ENCODE measurements at regions not wholly inside any gene's neighbourhood (a gene's known extent, or its start where the extent isn't known, plus 50 kb on each side); places are given as distances from the start of the nearest gene placed in this dataset.

DNA sequence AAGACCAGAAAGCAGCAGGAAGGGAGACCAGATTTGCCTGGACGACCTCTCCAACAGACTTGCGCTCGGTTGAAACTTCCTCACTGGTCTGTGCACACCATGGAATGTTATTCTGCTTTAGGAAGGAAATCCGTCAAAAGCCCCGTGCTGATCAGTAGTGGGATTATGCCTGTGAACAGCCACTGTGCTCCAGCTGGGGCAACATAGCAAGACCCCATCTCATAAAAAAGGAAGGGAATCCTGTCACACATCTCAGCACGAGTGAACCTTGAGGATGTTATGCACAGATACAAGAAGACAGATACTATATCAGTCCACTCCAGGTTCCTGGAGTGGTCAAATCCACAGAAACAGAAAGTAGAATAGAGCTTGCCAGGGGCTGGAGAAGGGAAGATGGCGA lies 86.9 kb upstream of the FOXC1 start:
- no peak overlapping the region for H3K4ac ChIP-seq (ENCODE audit: low read depth, low read length)
- no peak overlapping the region for H4K91ac ChIP-seq (ENCODE audit: insufficient read depth, low read depth, low read length)
- peaks cover 4% of the 10 kb centered on the region; the same call in 1 of the 2 replicates for H3K9me1 ChIP-seq (ENCODE audit: insufficient read depth, low read length)
- no peak overlapping the region for H2AK9ac ChIP-seq (replicated peaks; ENCODE audit: low read depth, low read length, poor library complexity)
- no peaks in the 10 kb centered on the region for H3K79me1 ChIP-seq (ENCODE audit: low read depth in 1 of 2, low read length in 2 of 2)
- H3K18ac ChIP-seq (ENCODE audit: low read depth, low read length): no peak overlapping the region
- no peak overlapping the region for H2BK120ac ChIP-seq (ENCODE audit: low read depth, low read length)
- H2AFZ ChIP-seq (replicated peaks; ENCODE audit: low read length, poor library complexity): no peak overlapping the region
- dilution Hi-C loops (cut with HindIII; ENCODE audit: low sequenced_read_pairs, unreplicated experiment) (no loop called here), intact Hi-C loops (cut with micrococcal nuclease) (no loop called here), in situ Hi-C loops (cut with MboI; ENCODE audit: low sequenced_read_pairs) (no loop called here)
- BruUV-seq (replicated peaks): no TSS peak
- H4K5ac ChIP-seq (ENCODE audit: low read depth, low read length): no peak overlapping the region
- H3K36me3 ChIP-seq (ENCODE audit: control insufficient read depth, insufficient read depth, low read length): no peaks in the 10 kb centered on the region
- CTCF ChIA-PET: no interaction called here
- H3K14ac ChIP-seq (replicated peaks; ENCODE audit: low read depth, low read length): no peak overlapping the region
- H2BK15ac ChIP-seq (ENCODE audit: low read depth, low read length): no peak overlapping the region
- no peak overlapping the region for H3K23ac ChIP-seq (ENCODE audit: low read depth, low read length)
- no CpG with 5 or more reads among the region's 7 CpGs for WGBS, 2 experiments (ENCODE audit: extremely low coverage in 2 of 2, insufficient read length in 1 of 2)
- no peak overlapping the region for H2BK20ac ChIP-seq (ENCODE audit: low read depth, low read length)
- H3K27ac ChIP-seq (ENCODE audit: insufficient read depth, low read length): no peak overlapping the region
- peaks cover 19% of the 10 kb centered on the region for H3K27me3 ChIP-seq (ENCODE audit: control insufficient read depth, insufficient read depth, low read length)
- H3K4me3 ChIP-seq (ENCODE audit: insufficient read depth, low read depth, low read length): no peak overlapping the region
- H3K9me3 ChIP-seq (ENCODE audit: control insufficient read depth, insufficient read depth, low read length): no peaks in the 10 kb centered on the region
- no peak overlapping the region for H2BK5ac ChIP-seq (ENCODE audit: low read depth, low read length, poor library complexity, severe bottlenecking)
- H3K56ac ChIP-seq (ENCODE audit: extremely low read depth, insufficient read depth, low read length): no peak overlapping the region
- TF ChIP-seq, protein P1, sequence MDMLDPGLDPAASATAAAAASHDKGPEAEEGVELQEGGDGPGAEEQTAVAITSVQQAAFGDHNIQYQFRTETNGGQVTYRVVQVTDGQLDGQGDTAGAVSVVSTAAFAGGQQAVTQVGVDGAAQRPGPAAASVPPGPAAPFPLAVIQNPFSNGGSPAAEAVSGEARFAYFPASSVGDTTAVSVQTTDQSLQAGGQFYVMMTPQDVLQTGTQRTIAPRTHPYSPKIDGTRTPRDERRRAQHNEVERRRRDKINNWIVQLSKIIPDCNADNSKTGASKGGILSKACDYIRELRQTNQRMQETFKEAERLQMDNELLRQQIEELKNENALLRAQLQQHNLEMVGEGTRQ (IDR thresholded peaks at IDR 0.05; ENCODE audit: low read depth, low read length): no peak
- TF ChIP-seq FOS (IDR thresholded peaks at IDR 0.05; ENCODE audit: low read depth, low read length) (no peak), CEBPB (IDR thresholded peaks at IDR 0.05; ENCODE audit: low read depth, low read length) (no peak), MXI1 (IDR thresholded peaks at IDR 0.05; ENCODE audit: borderline replicate concordance, low read depth, low read length) (no peak), SMC3 (IDR thresholded peaks at IDR 0.05; ENCODE audit: low read depth, low read length) (no peak), MAFK (IDR thresholded peaks at IDR 0.05; ENCODE audit: low read depth, low read length) (no peak), NFE2L2 (IDR thresholded peaks at IDR 0.05; ENCODE audit: low read depth, low read length) (no peak), RFX5 (IDR thresholded peaks at IDR 0.05; ENCODE audit: low read depth, low read length) (no peak), RAD21 (IDR thresholded peaks at IDR 0.05; ENCODE audit: low read length) (no peak), RCOR1 (IDR thresholded peaks at IDR 0.05; ENCODE audit: insufficient replicate concordance, low read length) (no peak), MAZ (IDR thresholded peaks at IDR 0.05; ENCODE audit: borderline replicate concordance, low read depth, low read length) (no peak), CHD1 (IDR thresholded peaks at IDR 0.05; ENCODE audit: low read depth, low read length) (no peak), BHLHE40 (IDR thresholded peaks at IDR 0.05; ENCODE audit: low read depth, low read length) (no peak), POLR2A (IDR thresholded peaks at IDR 0.05; ENCODE audit: low read depth, low read length) (no peak)
- TF ChIP-seq, protein P2, sequence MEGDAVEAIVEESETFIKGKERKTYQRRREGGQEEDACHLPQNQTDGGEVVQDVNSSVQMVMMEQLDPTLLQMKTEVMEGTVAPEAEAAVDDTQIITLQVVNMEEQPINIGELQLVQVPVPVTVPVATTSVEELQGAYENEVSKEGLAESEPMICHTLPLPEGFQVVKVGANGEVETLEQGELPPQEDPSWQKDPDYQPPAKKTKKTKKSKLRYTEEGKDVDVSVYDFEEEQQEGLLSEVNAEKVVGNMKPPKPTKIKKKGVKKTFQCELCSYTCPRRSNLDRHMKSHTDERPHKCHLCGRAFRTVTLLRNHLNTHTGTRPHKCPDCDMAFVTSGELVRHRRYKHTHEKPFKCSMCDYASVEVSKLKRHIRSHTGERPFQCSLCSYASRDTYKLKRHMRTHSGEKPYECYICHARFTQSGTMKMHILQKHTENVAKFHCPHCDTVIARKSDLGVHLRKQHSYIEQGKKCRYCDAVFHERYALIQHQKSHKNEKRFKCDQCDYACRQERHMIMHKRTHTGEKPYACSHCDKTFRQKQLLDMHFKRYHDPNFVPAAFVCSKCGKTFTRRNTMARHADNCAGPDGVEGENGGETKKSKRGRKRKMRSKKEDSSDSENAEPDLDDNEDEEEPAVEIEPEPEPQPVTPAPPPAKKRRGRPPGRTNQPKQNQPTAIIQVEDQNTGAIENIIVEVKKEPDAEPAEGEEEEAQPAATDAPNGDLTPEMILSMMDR (conservative IDR thresholded peaks at IDR 0.05; ENCODE audit: low read depth, low read length): no peak
- TF ChIP-seq, protein P3, sequence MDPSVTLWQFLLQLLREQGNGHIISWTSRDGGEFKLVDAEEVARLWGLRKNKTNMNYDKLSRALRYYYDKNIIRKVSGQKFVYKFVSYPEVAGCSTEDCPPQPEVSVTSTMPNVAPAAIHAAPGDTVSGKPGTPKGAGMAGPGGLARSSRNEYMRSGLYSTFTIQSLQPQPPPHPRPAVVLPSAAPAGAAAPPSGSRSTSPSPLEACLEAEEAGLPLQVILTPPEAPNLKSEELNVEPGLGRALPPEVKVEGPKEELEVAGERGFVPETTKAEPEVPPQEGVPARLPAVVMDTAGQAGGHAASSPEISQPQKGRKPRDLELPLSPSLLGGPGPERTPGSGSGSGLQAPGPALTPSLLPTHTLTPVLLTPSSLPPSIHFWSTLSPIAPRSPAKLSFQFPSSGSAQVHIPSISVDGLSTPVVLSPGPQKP (IDR thresholded peaks at IDR 0.05; ENCODE audit: borderline replicate concordance, low read depth, low read length): no peak
- DNase-seq (no peak), ATAC-seq (ENCODE audit: low read depth) (no peak)
- H4K20me1 ChIP-seq (ENCODE audit: insufficient read depth, low read length): no peaks in the 10 kb centered on the region
- H2AK5ac ChIP-seq (ENCODE audit: low read depth, low read length): no peak overlapping the region
- H3K4me1 ChIP-seq (ENCODE audit: control insufficient read depth, insufficient read depth, low read length): peaks cover 10% of the 10 kb centered on the region; the same call in 1 of the 2 replicates
- no peak overlapping the region for H3K4me2 ChIP-seq (ENCODE audit: low read depth, low read length)
- H4K8ac ChIP-seq (ENCODE audit: low read depth in 2 of 2, low read length in 2 of 2): no peak overlapping the region
- POLR2A ChIA-PET (ENCODE audit: unreplicated experiment): no interaction called here
- no peak overlapping the region for H3K9ac ChIP-seq (ENCODE audit: low read depth, low read length)

Measured in IMR-90 (cell line).